Prostate gland (tissue), 2 donors: ENCODE measurements at regions not wholly inside any gene's neighbourhood (a gene's known extent, or its start where the extent isn't known, plus 50 kb on each side); places are given as distances from the start of the nearest gene placed in this dataset.

Experiments used
- POLR2A ChIP-seq: fragments of 450-650 bp; IDR thresholded peaks from one replicate; pipeline ENCODE4 v1.6.1; 2016; ENCODE audit warnings: antibody characterized with exemption, mild to moderate bottlenecking
- TF ChIP-seq, protein P1 (sequence below), 4 experiments: fragments of 200-600 bp in 2 of 4; fragments of 450-650 bp in 2 of 4; sonication (generic) in 2 of 4; IDR thresholded peaks; 1 replicate in 3 of 4; 2 replicates in 1 of 4; pipeline ENCODE4 v1.5.1; 2016 to 2019; ENCODE audit warnings: antibody characterized with exemption in 4 of 4, mild to moderate bottlenecking in 2 of 4, moderate library complexity in 2 of 4

- TF ChIP-seq, protein P1, sequence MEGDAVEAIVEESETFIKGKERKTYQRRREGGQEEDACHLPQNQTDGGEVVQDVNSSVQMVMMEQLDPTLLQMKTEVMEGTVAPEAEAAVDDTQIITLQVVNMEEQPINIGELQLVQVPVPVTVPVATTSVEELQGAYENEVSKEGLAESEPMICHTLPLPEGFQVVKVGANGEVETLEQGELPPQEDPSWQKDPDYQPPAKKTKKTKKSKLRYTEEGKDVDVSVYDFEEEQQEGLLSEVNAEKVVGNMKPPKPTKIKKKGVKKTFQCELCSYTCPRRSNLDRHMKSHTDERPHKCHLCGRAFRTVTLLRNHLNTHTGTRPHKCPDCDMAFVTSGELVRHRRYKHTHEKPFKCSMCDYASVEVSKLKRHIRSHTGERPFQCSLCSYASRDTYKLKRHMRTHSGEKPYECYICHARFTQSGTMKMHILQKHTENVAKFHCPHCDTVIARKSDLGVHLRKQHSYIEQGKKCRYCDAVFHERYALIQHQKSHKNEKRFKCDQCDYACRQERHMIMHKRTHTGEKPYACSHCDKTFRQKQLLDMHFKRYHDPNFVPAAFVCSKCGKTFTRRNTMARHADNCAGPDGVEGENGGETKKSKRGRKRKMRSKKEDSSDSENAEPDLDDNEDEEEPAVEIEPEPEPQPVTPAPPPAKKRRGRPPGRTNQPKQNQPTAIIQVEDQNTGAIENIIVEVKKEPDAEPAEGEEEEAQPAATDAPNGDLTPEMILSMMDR (IDR thresholded peaks at IDR 0.05): no peak
- no peak for TF ChIP-seq POLR2A
Measured at GRCh38 chr6:6890400-6890858, 217.3 kb upstream of the RREB1 start.
